Thoracic aorta (tissue), 2 donors: ENCODE measurements at regions not wholly inside any gene's neighbourhood (a gene's known extent, or its start where the extent isn't known, plus 50 kb on each side); places are given as distances from the start of the nearest gene placed in this dataset.

Source experiments
- ATAC-seq: fragments of 150-250 bp; one replicate; pipeline ENCODE4 v1.8.0; 2017; ENCODE audit warnings: low read depth; ENCODE audit not compliant: insufficient number of reproducible peaks, low FRiP score
- DNase-seq: peaks from one replicate; pipeline ENCODE4 v3.0.0-alpha.2; 2020; ENCODE audit warnings: low spot score
- H3K27ac ChIP-seq, 2 donors: fragments of 200-600 bp; sonication (generic); 1 replicate in 1 of 2; 2 replicates in 1 of 2; pipeline ENCODE4 v1.5.1; 2016; ENCODE audit warnings: mild to moderate bottlenecking in 2 of 2, moderate library complexity in 2 of 2
- H3K27me3 ChIP-seq: fragments of 200-600 bp; sonication (generic); replicated peaks from 2 replicates; pipeline ENCODE4 v1.6.0; 2016; ENCODE audit warnings: mild to moderate bottlenecking; ENCODE audit not compliant: insufficient read depth
- H3K36me3 ChIP-seq: fragments of 200-600 bp; sonication (generic); one replicate; pipeline ENCODE4 v1.5.1; 2016
- H3K4me1 ChIP-seq, 2 donors: fragments of 200-600 bp; sonication (generic); 1 replicate in 1 of 2; 2 replicates in 1 of 2; pipeline versions ENCODE4 v1.5.1 to v1.6.0; 2016; ENCODE audit warnings: low read depth in 2 of 2, mild to moderate bottlenecking in 1 of 2; ENCODE audit not compliant: control insufficient read depth in 1 of 2
- H3K4me3 ChIP-seq: fragments of 200-600 bp; sonication (generic); 2 replicates; pipeline ENCODE4 v1.5.1; 2016; ENCODE audit warnings: mild to moderate bottlenecking
- H3K9me3 ChIP-seq: fragments of 200-600 bp; sonication (generic); 2 replicates; pipeline ENCODE4 v1.5.1; 2016
- CTCF ChIP-seq: fragments of 200-600 bp; sonication (generic); IDR thresholded peaks from one replicate; pipeline ENCODE4 v1.5.1; 2019; ENCODE audit warnings: antibody characterized with exemption

- Histone ChIP-seq H3K9me3 (no peaks in the 10 kb centered on the region), H3K27ac (no peak overlapping the region), H3K36me3 (no peaks in the 10 kb centered on the region), H3K27me3 (no peaks in the 10 kb centered on the region), H3K4me1 (no peaks in the 10 kb centered on the region), H3K4me3 (no peak overlapping the region)
- no peak for TF ChIP-seq CTCF
- DNase-seq, result no peak
- no peak for ATAC-seq
Measured at GRCh38 chr1:186513526-186513925, 52.6 kb upstream of the PDC start.

- Histone ChIP-seq H3K27me3 (no peaks in the 10 kb centered on the region), H3K36me3 (no peaks in the 10 kb centered on the region), H3K9me3 (no peaks in the 10 kb centered on the region), H3K27ac (no peak overlapping the region), H3K4me3 (no peak overlapping the region), H3K4me1 (no peaks in the 10 kb centered on the region)
- DNase-seq (no peak), ATAC-seq (no peak)
- TF ChIP-seq CTCF, result no peak
Measured at GRCh38 chr1:186512698-186513457, 52.0 kb upstream of the PDC start.

GRCh38 chr1:186511761-186512637 lies 51.1 kb upstream of the PDC start:
- DNase-seq (no peak), ATAC-seq (no peak)

More at GRCh38 chr1:186511761-186512637, 51.1 kb upstream of the PDC start:
- no peaks in the 10 kb centered on the region for H3K27me3 ChIP-seq
- H3K36me3 ChIP-seq, result no peaks in the 10 kb centered on the region
- no peaks in the 10 kb centered on the region for H3K9me3 ChIP-seq
- TF ChIP-seq CTCF, result no peak
- no peak overlapping the region for H3K4me3 ChIP-seq
- no peak overlapping the region for H3K27ac ChIP-seq
- H3K4me1 ChIP-seq, result no peaks in the 10 kb centered on the region
